Stimulated activated CD8-positive, alpha-beta memory T cell treated with anti-CD3 and anti-CD28 coated beads, Interleukin-4, amount 100 ng/mL, for 1 hour (primary cell): ENCODE measurements at regions not wholly inside any gene's neighbourhood (a gene's known extent, or its start where the extent isn't known, plus 50 kb on each side); places are given as distances from the start of the nearest gene placed in this dataset.

Experiments
- DNase-seq, 2 donors: peaks; one replicate each; pipeline ENCODE4 v3.0.0-alpha.2; 2020; ENCODE audit warnings: low read depth in 2 of 2, low spot score in 1 of 2

- no peak for DNase-seq
Measured at GRCh38 chr17:79326814-79327213, 252.2 kb downstream of the ENGASE start.

GRCh38 chr17:79325709-79326430 is 251.2 kb downstream of the ENGASE start:
- DNase-seq, result no peak

GRCh38 chr17:79324194-79324593 is 249.6 kb downstream of the ENGASE start:
- no peak for DNase-seq

- DNase-seq, result no peak
Measured at GRCh38 chr17:79323566-79323965, 248.9 kb downstream of the ENGASE start.

GRCh38 chr17:79322211-79323123 is 247.8 kb downstream of the ENGASE start:
- no peak for DNase-seq

GRCh38 chr17:79320331-79320730 is 245.7 kb downstream of the ENGASE start:
- no peak for DNase-seq

- no peak for DNase-seq
Measured at GRCh38 chr17:79317916-79318315, 243.3 kb downstream of the ENGASE start.

- no peak for DNase-seq
Measured at GRCh38 chr17:79316805-79317204, 242.2 kb downstream of the ENGASE start.

GRCh38 chr17:79315358-79316105 is 240.9 kb downstream of the ENGASE start:
- DNase-seq, result no peak

- DNase-seq, result no peak
Measured at GRCh38 chr17:79314617-79315357, 240.2 kb downstream of the ENGASE start.

- no peak for DNase-seq
Measured at GRCh38 chr17:79311373-79311772, 236.7 kb downstream of the ENGASE start.

- DNase-seq, result no peak
Measured at GRCh38 chr17:79306424-79307318, 232.0 kb downstream of the ENGASE start.

- DNase-seq, result no peak
Measured at GRCh38 chr17:79305768-79306423, 231.3 kb downstream of the ENGASE start.

- no peak for DNase-seq
Measured at GRCh38 chr17:79305376-79305767, 230.7 kb downstream of the ENGASE start.

- no peak for DNase-seq
Measured at GRCh38 chr17:79304884-79305283, 230.3 kb downstream of the ENGASE start.

- DNase-seq, result no peak
Measured at GRCh38 chr17:79303641-79304205, 229.1 kb downstream of the ENGASE start.

GRCh38 chr17:79301469-79301868 is 226.8 kb downstream of the ENGASE start:
- no peak for DNase-seq

GRCh38 chr17:79299349-79299748 is 224.7 kb downstream of the ENGASE start:
- no peak for DNase-seq

GRCh38 chr17:79298799-79299198 is 224.2 kb downstream of the ENGASE start:
- DNase-seq, result no peak
